Kidney capillary endothelial cell (primary cell): ENCODE measurements at regions not wholly inside any gene's neighbourhood (a gene's known extent, or its start where the extent isn't known, plus 50 kb on each side); places are given as distances from the start of the nearest gene placed in this dataset.
"Not testable (repeated sequence)": the region's sequence is repeated elsewhere in the genome, so short reads cannot be mapped to it uniquely, and the experiment has no call there.

Experiments used
- DNase-seq: peaks from one replicate; pipeline ENCODE4 v3.0.0-alpha.2; 2018; ENCODE audit warnings: low spot score

DNA sequence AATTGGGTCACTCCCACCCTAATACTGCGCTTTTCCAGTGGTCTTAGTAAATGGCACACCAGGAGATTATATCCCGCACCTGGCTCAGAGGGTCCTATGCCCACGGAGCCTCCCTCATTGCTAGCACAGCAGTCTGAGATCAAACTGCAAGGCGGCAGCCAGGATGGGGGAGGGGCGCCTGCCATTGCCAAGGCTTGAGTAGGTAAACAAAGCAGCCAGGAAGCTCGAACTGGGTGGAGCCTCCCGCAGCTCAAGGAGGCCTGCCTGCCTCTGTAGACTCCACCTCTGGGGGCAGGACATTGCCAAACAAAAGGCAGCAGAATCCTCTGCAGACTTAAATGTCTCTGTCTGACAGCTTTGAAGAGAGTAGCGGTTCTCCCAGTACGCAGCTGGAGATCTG, 52.4 kb upstream of the PMPCB start:
- not testable (repeated sequence) for DNase-seq

DNA sequence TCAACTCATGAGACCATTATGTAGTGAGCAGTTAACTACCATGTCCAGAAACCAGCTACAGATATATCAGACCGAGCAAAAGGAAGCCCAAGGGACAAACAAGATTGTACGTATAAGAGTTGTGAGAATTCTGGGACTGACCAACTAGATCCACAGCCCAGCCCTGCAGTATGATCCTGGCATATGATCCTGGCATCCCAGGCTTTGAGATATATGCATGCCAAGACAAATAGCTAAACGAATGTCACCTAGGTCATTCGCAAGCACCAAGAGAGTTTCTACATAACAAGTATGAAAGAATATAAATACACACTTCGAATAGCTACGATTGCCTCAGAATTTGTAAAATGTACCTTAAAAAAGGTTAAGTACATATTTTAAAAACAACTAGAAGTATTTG, 56.4 kb upstream of the PMPCB start:
- DNase-seq = no peak

DNA sequence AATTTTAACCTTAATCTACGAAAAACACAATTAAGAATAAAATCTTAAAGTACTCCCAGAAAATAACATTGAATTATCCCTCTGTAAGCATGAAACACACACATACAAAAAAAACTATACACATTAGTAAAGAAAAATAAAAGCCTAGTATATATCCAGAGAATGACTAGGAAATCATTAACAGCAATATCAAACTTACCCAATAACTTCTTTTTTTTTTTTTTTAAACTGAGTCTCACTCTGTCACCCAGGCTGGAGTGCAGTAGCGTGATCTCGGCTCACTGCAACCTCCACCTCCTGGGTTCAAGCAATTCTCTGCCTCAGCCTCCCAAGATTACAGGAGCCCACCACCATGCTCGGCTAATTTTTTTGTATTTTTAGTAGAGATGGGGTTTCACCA, 61.4 kb upstream of the PMPCB start:
- DNase-seq = not testable (repeated sequence)

DNA sequence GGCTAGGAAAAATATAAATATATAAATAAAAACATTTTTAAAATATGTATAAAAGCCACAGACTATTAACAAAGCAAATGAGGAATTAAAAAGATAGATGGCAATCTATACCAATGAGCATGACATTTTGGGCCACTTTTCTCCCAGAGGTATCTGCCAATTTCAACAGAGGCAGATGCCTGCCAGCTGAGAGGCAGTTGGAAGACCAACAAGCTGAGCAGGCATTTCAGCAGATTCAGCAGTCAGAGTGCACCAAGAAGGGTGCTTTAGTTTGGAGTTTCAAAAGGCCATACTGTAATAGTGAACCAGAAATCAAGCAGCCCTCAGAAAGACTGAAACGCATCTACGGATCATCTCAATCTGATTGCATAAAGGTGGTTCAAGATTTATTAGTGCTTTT, 62.4 kb upstream of the PMPCB start:
- DNase-seq = not testable (repeated sequence)

DNA sequence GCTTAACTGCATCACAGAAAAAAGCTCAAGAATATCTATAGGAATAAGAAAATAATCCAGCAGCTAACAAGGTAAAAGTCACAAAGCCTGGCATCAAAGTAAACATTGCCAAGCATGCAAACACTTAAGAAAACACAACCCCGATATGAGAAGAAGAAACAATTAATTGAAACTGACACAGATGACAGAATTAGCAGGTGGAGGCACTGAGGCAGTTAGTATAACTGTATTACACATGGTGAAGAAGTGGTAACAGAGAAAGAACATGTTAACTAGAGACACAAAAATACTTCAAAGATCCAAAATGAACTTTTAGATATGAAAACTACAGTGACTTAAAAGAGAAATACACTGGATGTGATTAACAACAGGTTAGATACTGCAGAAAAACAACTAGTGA, 69.4 kb upstream of the PMPCB start:
- not testable (repeated sequence) for DNase-seq

DNA sequence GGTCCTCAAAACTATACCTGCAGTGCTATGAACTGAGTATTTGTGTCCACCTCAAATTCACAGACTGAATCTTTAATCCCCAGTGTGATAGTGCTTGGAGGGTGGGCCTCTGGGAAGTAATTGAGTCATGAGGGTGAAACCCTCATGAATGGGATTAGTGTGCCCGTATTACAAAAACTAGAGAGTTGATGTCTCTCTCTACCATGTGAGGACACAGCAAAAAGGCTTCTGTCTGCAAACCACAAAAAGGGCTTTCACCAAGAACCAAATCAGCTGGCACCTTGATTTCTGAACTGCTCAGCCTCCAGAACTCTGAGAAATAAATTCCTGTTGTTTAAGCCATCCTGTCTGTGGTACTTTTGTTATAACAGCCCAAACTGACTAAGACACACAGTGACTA, 71.4 kb upstream of the PMPCB start:
- not testable (repeated sequence) for DNase-seq

DNA sequence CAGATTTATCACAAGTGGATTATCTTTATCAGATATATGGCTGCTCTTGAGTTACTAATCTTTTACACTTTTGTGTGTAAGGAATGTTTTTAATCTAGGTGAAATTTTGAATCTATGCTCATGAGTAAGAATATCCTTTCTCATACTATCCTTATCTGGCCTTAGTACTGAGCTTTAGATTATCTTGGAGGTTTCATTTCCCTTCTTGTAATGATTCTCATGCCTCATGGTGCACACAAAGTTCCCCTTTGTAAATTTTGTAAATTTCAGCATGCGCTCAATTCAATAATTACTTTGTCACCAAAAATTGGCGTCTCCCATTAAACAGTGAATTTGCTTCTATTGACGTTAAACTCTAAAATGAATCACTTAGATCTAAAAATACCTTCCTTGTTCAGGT, 74.2 kb upstream of the NAPEPLD start:
- DNase-seq = not testable (repeated sequence)

DNA sequence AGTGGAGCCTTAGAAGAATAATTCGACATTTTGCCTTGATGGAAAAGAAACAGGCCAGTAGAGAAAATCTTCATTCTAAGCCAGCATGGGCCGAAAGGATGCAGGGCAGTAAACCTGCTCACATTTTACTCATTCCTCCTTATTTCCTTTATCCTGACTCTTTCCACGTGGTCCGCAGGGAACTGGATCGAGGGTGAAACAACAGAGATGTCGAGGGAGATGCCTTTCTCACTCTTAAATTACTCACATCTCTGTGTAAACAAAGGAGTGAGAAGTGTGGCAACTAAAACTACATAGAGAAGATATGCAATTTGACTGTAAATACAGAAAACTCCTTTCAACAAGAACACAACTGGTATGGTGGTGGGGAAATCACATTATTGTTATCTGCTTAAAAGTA, 62.1 kb upstream of the NAPEPLD start:
- not testable (repeated sequence) for DNase-seq

DNA sequence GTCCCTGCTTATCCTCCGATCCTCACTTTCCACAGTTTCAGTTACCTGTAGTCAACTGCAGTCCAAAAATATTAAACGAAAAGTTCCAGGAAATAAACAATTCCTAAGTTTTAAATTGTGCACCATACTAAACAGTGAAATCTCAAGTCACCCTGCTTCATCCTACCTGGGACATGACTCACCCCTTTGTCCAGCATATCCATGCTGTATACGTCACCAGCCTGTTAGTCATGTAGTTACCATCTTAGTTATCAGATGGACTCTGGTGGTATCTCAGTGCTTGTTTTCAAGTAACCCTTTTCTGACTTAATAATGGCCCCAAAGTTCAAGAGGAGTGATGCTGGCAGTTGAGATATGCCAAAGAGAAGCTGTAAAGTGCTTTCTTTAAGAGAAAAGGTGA, 50.3 kb upstream of the NAPEPLD start:
- DNase-seq = peak; percentile 0
